A549 (cell line): ENCODE measurements at regions not wholly inside any gene's neighbourhood (a gene's known extent, or its start where the extent isn't known, plus 50 kb on each side); places are given as distances from the start of the nearest gene placed in this dataset.

Experiments
- CBX8 ChIP-seq: fragments of 200-600 bp; sonication (generic); IDR thresholded peaks from 2 replicates; pipeline ENCODE4 v1.6.1; 2016
- CHD4 ChIP-seq: fragments of 200-600 bp; sonication (generic); IDR thresholded peaks from 2 replicates; pipeline ENCODE4 v1.6.1; 2016; ENCODE audit warnings: antibody characterized with exemption, mild to moderate bottlenecking, borderline replicate concordance
- EP300 ChIP-seq, 2 experiments: fragments of >200 bp; sonication (Bioruptor Twin); formaldehyde crosslinking; IDR thresholded peaks; 2 replicates in 1 of 2; 3 replicates in 1 of 2; pipeline ENCODE4 v1.6.1; 2016 to 2017
- MAFK ChIP-seq: fragments of 450-650 bp; IDR thresholded peaks from 2 replicates; pipeline ENCODE4 v1.6.1; 2014; ENCODE audit not compliant: partially characterized antibody
- MAZ ChIP-seq: fragments of 150-350 bp; IDR thresholded peaks from 2 replicates; pipeline ENCODE4 v1.6.1; 2014; ENCODE audit warnings: antibody characterized with exemption, low read depth, low read length, borderline replicate concordance
- PBX3 ChIP-seq: IDR thresholded peaks from 2 replicates; pipeline ENCODE4 v1.6.1; 2012
- POLR2A ChIP-seq: IDR thresholded peaks from 2 replicates; pipeline ENCODE4 v1.6.1; 2012; ENCODE audit warnings: mild to moderate bottlenecking, low read length
- RAD21 ChIP-seq, 2 experiments: fragments of >200 bp in 1 of 2; sonication (Bioruptor Twin) in 1 of 2; formaldehyde crosslinking in 1 of 2; IDR thresholded peaks in 1 of 2; conservative IDR thresholded peaks in 1 of 2; 2 replicates in 1 of 2; 3 replicates in 1 of 2; pipeline ENCODE4 v1.6.1; 2012 to 2018; ENCODE audit warnings: inconsistent platforms in 1 of 2
- RNF2 ChIP-seq: fragments of 200-600 bp; sonication (generic); IDR thresholded peaks from 2 replicates; pipeline ENCODE4 v1.6.1; 2016; ENCODE audit warnings: low read depth, mild to moderate bottlenecking, antibody characterized with exemption, moderate library complexity, borderline replicate concordance
- ZFP36 ChIP-seq: fragments of 450-650 bp; IDR thresholded peaks from 2 replicates; pipeline ENCODE4 v1.6.1; 2014; ENCODE audit warnings: borderline replicate concordance; ENCODE audit not compliant: partially characterized antibody
- TF ChIP-seq, protein P1 (sequence below): fragments of >200 bp; sonication (Bioruptor Twin); formaldehyde crosslinking; IDR thresholded peaks from 3 replicates; pipeline ENCODE4 v1.5.1; 2016
- TF ChIP-seq, protein P2 (sequence below): fragments of 450-650 bp; IDR thresholded peaks from 2 replicates; pipeline ENCODE4 v1.6.1; 2014; ENCODE audit warnings: antibody characterized with exemption

- TF ChIP-seq, protein P1, sequence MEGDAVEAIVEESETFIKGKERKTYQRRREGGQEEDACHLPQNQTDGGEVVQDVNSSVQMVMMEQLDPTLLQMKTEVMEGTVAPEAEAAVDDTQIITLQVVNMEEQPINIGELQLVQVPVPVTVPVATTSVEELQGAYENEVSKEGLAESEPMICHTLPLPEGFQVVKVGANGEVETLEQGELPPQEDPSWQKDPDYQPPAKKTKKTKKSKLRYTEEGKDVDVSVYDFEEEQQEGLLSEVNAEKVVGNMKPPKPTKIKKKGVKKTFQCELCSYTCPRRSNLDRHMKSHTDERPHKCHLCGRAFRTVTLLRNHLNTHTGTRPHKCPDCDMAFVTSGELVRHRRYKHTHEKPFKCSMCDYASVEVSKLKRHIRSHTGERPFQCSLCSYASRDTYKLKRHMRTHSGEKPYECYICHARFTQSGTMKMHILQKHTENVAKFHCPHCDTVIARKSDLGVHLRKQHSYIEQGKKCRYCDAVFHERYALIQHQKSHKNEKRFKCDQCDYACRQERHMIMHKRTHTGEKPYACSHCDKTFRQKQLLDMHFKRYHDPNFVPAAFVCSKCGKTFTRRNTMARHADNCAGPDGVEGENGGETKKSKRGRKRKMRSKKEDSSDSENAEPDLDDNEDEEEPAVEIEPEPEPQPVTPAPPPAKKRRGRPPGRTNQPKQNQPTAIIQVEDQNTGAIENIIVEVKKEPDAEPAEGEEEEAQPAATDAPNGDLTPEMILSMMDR = no peak
- no peak for TF ChIP-seq MAFK
- TF ChIP-seq RAD21 (conservative IDR thresholded peaks at IDR 0.05 in 1 of 2, IDR thresholded peaks at IDR 0.05 in 1 of 2) = no peak
- no peak for TF ChIP-seq PBX3
- TF ChIP-seq RNF2 = no peak
- TF ChIP-seq CHD4 = no peak
- no peak for TF ChIP-seq MAZ
- TF ChIP-seq EP300 (IDR thresholded peaks at IDR 0.05) = no peak
- TF ChIP-seq POLR2A = no peak
- TF ChIP-seq CBX8 = no peak
- TF ChIP-seq ZFP36 = no peak
- TF ChIP-seq, protein P2, sequence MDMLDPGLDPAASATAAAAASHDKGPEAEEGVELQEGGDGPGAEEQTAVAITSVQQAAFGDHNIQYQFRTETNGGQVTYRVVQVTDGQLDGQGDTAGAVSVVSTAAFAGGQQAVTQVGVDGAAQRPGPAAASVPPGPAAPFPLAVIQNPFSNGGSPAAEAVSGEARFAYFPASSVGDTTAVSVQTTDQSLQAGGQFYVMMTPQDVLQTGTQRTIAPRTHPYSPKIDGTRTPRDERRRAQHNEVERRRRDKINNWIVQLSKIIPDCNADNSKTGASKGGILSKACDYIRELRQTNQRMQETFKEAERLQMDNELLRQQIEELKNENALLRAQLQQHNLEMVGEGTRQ = no peak
Observed at GRCh38 chr7:37604078-37604477, 79.5 kb upstream of the GPR141 start.
